Panc1 (cell line): ENCODE measurements at regions not wholly inside any gene's neighbourhood (a gene's known extent, or its start where the extent isn't known, plus 50 kb on each side); places are given as distances from the start of the nearest gene placed in this dataset.

Experiments used
- ATAC-seq: fragments of 200-7000 bp; cut with Tn5 transposase; 2 replicates; pipeline ENCODE4 v1.9.1; 2020; ENCODE audit warnings: mild to moderate bottlenecking, moderate library complexity
- BruUV-seq: library from RNA; stranded (reverse); fragments of 400-500 nt; replicated peaks from 2 replicates; lab custom pipeline; 2021; lab: Mats Ljungman, UMichigan
- CTCF ChIA-PET: fragments of 300-600 bp; sonication (Branson Sonifier 250); formaldehyde crosslinking; loops from one replicate; lab custom pipeline; 2022; ENCODE audit warnings: antibody characterized with exemption; lab: Charles Lee
- POLR2A ChIA-PET: fragments of 300-600 bp; sonication (Branson Sonifier 250); formaldehyde crosslinking; loops from one replicate; lab custom pipeline; 2022; ENCODE audit warnings: antibody characterized with exemption; lab: Charles Lee
- DNase-seq: peaks from one replicate; pipeline ENCODE4 v3.0.0-alpha.2; 2010; ENCODE audit warnings: low read depth, low spot score
- H3K27ac ChIP-seq: 2 replicates; pipeline ENCODE4 v1.5.1; 2011; ENCODE audit warnings: mild to moderate bottlenecking, low read length, inconsistent platforms
- H3K27me3 ChIP-seq: fragments of 200-500 bp; sonication (Bioruptor generic); 2 replicates; pipeline ENCODE4 v1.6.0; 2014; ENCODE audit warnings: low read length, inconsistent platforms; ENCODE audit not compliant: control insufficient read depth, insufficient read depth
- H3K36me3 ChIP-seq: fragments of 200-500 bp; sonication (Bioruptor generic); 2 replicates; pipeline ENCODE4 v1.5.1; 2014; ENCODE audit warnings: inconsistent platforms, mild to moderate bottlenecking, low read length, moderate library complexity; ENCODE audit not compliant: control insufficient read depth, insufficient read depth
- H3K4me1 ChIP-seq: 2 replicates; pipeline ENCODE4 v1.5.1; 2011; ENCODE audit warnings: inconsistent platforms, mild to moderate bottlenecking, low read length, moderate library complexity; ENCODE audit not compliant: control insufficient read depth, insufficient read depth
- H3K4me3 ChIP-seq, 2 experiments: 2 replicates each; pipeline ENCODE4 v1.5.1; 2011 to 2012; ENCODE audit warnings: low read depth in 2 of 2, low read length in 2 of 2, mild to moderate bottlenecking in 2 of 2, inconsistent platforms in 1 of 2, moderate library complexity in 1 of 2
- H3K9me3 ChIP-seq: fragments of 200-500 bp; sonication (Bioruptor generic); 2 replicates; pipeline ENCODE4 v1.5.1; 2014; ENCODE audit warnings: low read depth, mild to moderate bottlenecking, inconsistent platforms, low read length, moderate library complexity; ENCODE audit not compliant: control insufficient read depth, insufficient read depth
- POLR2AphosphoS5 ChIP-seq: IDR thresholded peaks from 2 replicates; pipeline ENCODE4 v1.6.1; 2012; ENCODE audit warnings: mild to moderate bottlenecking, low read depth, low read length, moderate library complexity
- SIN3A ChIP-seq: IDR thresholded peaks from 2 replicates; pipeline ENCODE4 v1.6.1; 2012; ENCODE audit warnings: low read depth, mild to moderate bottlenecking, low read length, moderate library complexity, borderline replicate concordance; ENCODE audit not compliant: insufficient read depth
- TCF7L2 ChIP-seq: IDR thresholded peaks from 2 replicates; pipeline ENCODE4 v1.6.1; 2011; ENCODE audit warnings: mild to moderate bottlenecking, low read depth, low read length, inconsistent platforms
- in situ Hi-C: cut with HindIII; loops from 2 replicates; pipeline ENCODE4 v1.10.0; 2016; ENCODE audit warnings: low sequenced_read_pairs, low pct_unique_long_range_greater_than_20kb
- intact Hi-C: fragments of 100-400 bp; cut with micrococcal nuclease; formaldehyde crosslinking; loops from one replicate; pipeline ENCODE4 v1.10.0; 2022; ENCODE audit not compliant: unreplicated experiment
- TF ChIP-seq, protein P1 (sequence below), 2 experiments: IDR thresholded peaks; 2 replicates each; pipeline ENCODE4 v1.6.1; 2011 to 2012; ENCODE audit warnings: low read depth in 2 of 2, control low read depth in 1 of 2, low read length in 1 of 2, mild to moderate bottlenecking in 1 of 2, moderate library complexity in 1 of 2; ENCODE audit not compliant: insufficient read depth in 1 of 2
- TF ChIP-seq, protein P2 (sequence below): fragments of 450-650 bp; IDR thresholded peaks from 2 replicates; pipeline ENCODE4 v1.5.1; 2017; ENCODE audit warnings: mild to moderate bottlenecking

DNA sequence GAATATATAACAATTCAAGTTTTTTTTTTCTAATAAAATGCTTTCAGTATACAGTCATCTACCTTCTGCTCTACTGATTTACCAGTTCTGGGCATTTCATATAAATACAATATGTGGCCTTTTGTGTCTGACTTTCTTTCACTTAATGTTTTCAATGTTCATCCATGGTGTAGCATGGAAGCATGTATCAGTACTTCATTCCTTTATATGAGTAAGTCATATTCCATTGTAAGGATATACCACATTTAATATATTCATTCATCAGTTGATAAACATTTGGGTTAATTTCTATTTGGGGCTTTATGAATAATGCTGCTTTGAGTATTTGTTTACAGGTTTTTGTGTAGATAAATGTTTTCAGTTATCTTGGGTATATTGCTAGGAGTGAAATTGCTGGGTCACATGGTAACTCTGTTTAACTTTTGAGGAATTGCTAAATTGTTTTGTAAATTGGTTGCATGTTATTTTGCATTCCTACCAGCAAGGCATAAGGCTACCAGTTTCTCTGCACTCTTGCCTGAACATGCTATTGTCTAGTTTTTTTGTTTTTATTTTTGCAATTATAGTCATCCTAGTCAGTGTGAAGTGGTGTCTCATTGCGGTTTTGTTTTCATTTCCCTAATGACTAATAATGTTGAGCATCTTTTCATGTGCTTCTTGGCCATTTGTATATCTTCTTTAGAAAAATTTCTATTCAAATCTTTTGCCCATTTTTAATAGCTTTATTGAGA, 206.1 kb downstream of the TM2D1 start:
- ATAC-seq: no peak

GRCh38 chr1:61517345-61517744, 207.6 kb downstream of the TM2D1 start:
- no peaks in the 10 kb centered on the region for H3K9me3 ChIP-seq
- intact Hi-C loops (no loop called here), in situ Hi-C loops (no loop called here)
- no peak overlapping the region for H3K27ac ChIP-seq
- peaks cover 2% of the 10 kb centered on the region; the same call in 1 of the 2 replicates for H3K27me3 ChIP-seq
- DNase-seq (no peak), ATAC-seq (no peak)
- no peak for TF ChIP-seq SIN3A
- TF ChIP-seq, protein P1, sequence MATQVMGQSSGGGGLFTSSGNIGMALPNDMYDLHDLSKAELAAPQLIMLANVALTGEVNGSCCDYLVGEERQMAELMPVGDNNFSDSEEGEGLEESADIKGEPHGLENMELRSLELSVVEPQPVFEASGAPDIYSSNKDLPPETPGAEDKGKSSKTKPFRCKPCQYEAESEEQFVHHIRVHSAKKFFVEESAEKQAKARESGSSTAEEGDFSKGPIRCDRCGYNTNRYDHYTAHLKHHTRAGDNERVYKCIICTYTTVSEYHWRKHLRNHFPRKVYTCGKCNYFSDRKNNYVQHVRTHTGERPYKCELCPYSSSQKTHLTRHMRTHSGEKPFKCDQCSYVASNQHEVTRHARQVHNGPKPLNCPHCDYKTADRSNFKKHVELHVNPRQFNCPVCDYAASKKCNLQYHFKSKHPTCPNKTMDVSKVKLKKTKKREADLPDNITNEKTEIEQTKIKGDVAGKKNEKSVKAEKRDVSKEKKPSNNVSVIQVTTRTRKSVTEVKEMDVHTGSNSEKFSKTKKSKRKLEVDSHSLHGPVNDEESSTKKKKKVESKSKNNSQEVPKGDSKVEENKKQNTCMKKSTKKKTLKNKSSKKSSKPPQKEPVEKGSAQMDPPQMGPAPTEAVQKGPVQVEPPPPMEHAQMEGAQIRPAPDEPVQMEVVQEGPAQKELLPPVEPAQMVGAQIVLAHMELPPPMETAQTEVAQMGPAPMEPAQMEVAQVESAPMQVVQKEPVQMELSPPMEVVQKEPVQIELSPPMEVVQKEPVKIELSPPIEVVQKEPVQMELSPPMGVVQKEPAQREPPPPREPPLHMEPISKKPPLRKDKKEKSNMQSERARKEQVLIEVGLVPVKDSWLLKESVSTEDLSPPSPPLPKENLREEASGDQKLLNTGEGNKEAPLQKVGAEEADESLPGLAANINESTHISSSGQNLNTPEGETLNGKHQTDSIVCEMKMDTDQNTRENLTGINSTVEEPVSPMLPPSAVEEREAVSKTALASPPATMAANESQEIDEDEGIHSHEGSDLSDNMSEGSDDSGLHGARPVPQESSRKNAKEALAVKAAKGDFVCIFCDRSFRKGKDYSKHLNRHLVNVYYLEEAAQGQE (IDR thresholded peaks at IDR 0.05; ENCODE audit: insufficient read depth in 1 of 2, low read depth in 2 of 2, low read length in 1 of 2): no peak
- TF ChIP-seq, protein P2, sequence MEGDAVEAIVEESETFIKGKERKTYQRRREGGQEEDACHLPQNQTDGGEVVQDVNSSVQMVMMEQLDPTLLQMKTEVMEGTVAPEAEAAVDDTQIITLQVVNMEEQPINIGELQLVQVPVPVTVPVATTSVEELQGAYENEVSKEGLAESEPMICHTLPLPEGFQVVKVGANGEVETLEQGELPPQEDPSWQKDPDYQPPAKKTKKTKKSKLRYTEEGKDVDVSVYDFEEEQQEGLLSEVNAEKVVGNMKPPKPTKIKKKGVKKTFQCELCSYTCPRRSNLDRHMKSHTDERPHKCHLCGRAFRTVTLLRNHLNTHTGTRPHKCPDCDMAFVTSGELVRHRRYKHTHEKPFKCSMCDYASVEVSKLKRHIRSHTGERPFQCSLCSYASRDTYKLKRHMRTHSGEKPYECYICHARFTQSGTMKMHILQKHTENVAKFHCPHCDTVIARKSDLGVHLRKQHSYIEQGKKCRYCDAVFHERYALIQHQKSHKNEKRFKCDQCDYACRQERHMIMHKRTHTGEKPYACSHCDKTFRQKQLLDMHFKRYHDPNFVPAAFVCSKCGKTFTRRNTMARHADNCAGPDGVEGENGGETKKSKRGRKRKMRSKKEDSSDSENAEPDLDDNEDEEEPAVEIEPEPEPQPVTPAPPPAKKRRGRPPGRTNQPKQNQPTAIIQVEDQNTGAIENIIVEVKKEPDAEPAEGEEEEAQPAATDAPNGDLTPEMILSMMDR: no peak
- no peak for TF ChIP-seq TCF7L2
- TF ChIP-seq POLR2AphosphoS5: no peak
- no peaks in the 10 kb centered on the region for H3K4me1 ChIP-seq
- POLR2A ChIA-PET: no interaction called here
- BruUV-seq: no TSS peak
- H3K36me3 ChIP-seq: no peaks in the 10 kb centered on the region
- no peak overlapping the region for H3K4me3 ChIP-seq
- CTCF ChIA-PET: no interaction called here

More for the DNA sequence above, 206.1 kb downstream of the TM2D1 start:
- ChIA-PET POLR2A (no interaction called here), CTCF (interaction anchor here (0.7 kb wide), 1 partner anchor 84 kb away, joined by 3 read pairs; no protein-coding TSS in a partner anchor)
- Histone ChIP-seq H3K4me1 (no peaks in the 10 kb centered on the region), H3K27ac (no peak overlapping the region), H3K9me3 (no peaks in the 10 kb centered on the region), H3K27me3 (peaks cover 8% of the 10 kb centered on the region), H3K36me3 (no peaks in the 10 kb centered on the region), H3K4me3 (no peak overlapping the region)
- no TSS peak for BruUV-seq
- intact Hi-C loops (no loop called here), in situ Hi-C loops (no loop called here)
- no peak for DNase-seq
- no peak for TF ChIP-seq TCF7L2

GRCh38 chr1:61515096-61515495, 209.8 kb downstream of the TM2D1 start:
- ChIA-PET POLR2A (no interaction called here), CTCF (no interaction called here)
- BruUV-seq: no TSS peak
- TF ChIP-seq, protein P2: no peak
- TF ChIP-seq POLR2AphosphoS5 (no peak), TCF7L2 (no peak), SIN3A (no peak)
- TF ChIP-seq, protein P1 (IDR thresholded peaks at IDR 0.05; ENCODE audit: insufficient read depth in 1 of 2, low read depth in 2 of 2, low read length in 1 of 2): no peak
- Histone ChIP-seq H3K9me3 (no peaks in the 10 kb centered on the region), H3K36me3 (no peaks in the 10 kb centered on the region), H3K27me3 (no peaks in the 10 kb centered on the region), H3K4me3 (no peak overlapping the region), H3K27ac (no peak overlapping the region), H3K4me1 (no peaks in the 10 kb centered on the region)
- in situ Hi-C loops (no loop called here), intact Hi-C loops (no loop called here)
- no peak for ATAC-seq
- no peak for DNase-seq
